ENCODE measurements at regions not wholly inside any gene's neighbourhood (a gene's known extent, or its start where the extent isn't known, plus 50 kb on each side); places are given as distances from the start of the nearest gene placed in this dataset.

- Histone ChIP-seq H3K36me3 (ENCODE audit: control insufficient read depth in 4 of 4, insufficient read depth in 3 of 4, low read depth in 1 of 4, low read length in 3 of 4) (no peaks in the 10 kb centered on the region), H3K27ac (ENCODE audit: low read depth in 1 of 2, low read length in 2 of 2) (no peak overlapping the region), H3K4me3 (ENCODE audit: low read depth in 1 of 3, low read length in 3 of 3) (no peak overlapping the region), H3K27me3 (ENCODE audit: control insufficient read depth in 4 of 4, insufficient read depth in 4 of 4, low read length in 3 of 4) (no peaks in the 10 kb centered on the region), H3K9me3 (ENCODE audit: control insufficient read depth in 4 of 4, low read length in 3 of 4) (no peaks in the 10 kb centered on the region), H3K9ac (ENCODE audit: low read depth in 1 of 2, low read length in 2 of 2) (no peak overlapping the region), H3K4me1 (ENCODE audit: control insufficient read depth in 4 of 4, insufficient read depth in 4 of 4, low read length in 3 of 4) (no peaks in the 10 kb centered on the region)
- TF ChIP-seq, protein P1, sequence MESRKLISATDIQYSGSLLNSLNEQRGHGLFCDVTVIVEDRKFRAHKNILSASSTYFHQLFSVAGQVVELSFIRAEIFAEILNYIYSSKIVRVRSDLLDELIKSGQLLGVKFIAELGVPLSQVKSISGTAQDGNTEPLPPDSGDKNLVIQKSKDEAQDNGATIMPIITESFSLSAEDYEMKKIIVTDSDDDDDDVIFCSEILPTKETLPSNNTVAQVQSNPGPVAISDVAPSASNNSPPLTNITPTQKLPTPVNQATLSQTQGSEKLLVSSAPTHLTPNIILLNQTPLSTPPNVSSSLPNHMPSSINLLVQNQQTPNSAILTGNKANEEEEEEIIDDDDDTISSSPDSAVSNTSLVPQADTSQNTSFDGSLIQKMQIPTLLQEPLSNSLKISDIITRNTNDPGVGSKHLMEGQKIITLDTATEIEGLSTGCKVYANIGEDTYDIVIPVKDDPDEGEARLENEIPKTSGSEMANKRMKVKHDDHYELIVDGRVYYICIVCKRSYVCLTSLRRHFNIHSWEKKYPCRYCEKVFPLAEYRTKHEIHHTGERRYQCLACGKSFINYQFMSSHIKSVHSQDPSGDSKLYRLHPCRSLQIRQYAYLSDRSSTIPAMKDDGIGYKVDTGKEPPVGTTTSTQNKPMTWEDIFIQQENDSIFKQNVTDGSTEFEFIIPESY (IDR thresholded peaks at IDR 0.05), result no peak
- TF ChIP-seq FOXA1 (IDR thresholded peaks at IDR 0.05) (no peak), GABPA (IDR thresholded peaks at IDR 0.05 in 1 of 2, conservative IDR thresholded peaks at IDR 0.05 in 1 of 2) (no peak)
- no peak for DNase-seq (ENCODE audit: low spot score)
- 53% methylated on average over 6 of the region's 6 CpGs for WGBS
These were observed 300.6 kb upstream of the EDIL3 start for GRCh38 chr5:84685121-84685894.

GRCh38 chr5:84683594-84683993 is 298.9 kb upstream of the EDIL3 start:
- Histone ChIP-seq H3K4me3 (ENCODE audit: low read depth in 1 of 3, low read length in 3 of 3) (no peak overlapping the region), H3K9ac (ENCODE audit: low read depth in 1 of 2, low read length in 2 of 2) (no peak overlapping the region), H3K27me3 (ENCODE audit: control insufficient read depth in 4 of 4, insufficient read depth in 4 of 4, low read length in 3 of 4) (no peaks in the 10 kb centered on the region), H3K4me1 (ENCODE audit: control insufficient read depth in 4 of 4, insufficient read depth in 4 of 4, low read length in 3 of 4) (no peaks in the 10 kb centered on the region), H3K9me3 (ENCODE audit: control insufficient read depth in 4 of 4, low read length in 3 of 4) (no peaks in the 10 kb centered on the region), H3K36me3 (ENCODE audit: control insufficient read depth in 4 of 4, insufficient read depth in 3 of 4, low read depth in 1 of 4, low read length in 3 of 4) (no peaks in the 10 kb centered on the region), H3K27ac (ENCODE audit: low read depth in 1 of 2, low read length in 2 of 2) (no peak overlapping the region)
- no peak for DNase-seq (ENCODE audit: low spot score)
- WGBS, result 58% methylated on average over 2 of the region's 2 CpGs
- TF ChIP-seq FOXA2 (IDR thresholded peaks at IDR 0.05), result no peak

DNA sequence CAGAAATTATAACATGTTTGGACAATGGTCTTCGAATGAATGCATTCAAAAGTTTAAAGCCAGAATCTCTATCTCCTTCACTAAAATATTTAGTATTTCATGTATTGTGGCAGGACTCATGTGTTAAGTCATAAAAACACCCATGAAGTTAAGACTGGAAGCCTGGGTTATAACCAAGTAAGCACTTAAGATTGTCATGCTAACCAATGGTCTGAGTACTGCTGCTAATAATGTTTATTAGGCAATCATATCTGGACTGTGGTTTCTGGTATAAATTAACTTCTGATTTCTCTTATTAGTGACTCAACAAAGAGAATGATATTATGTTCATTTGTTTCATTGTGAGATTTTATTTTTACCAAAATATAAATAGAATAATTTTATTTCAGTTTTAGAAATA is 297.9 kb upstream of the EDIL3 start:
- DNase-seq (ENCODE audit: low spot score), result no peak

More for the DNA sequence above, 297.9 kb upstream of the EDIL3 start:
- H3K4me1 ChIP-seq (ENCODE audit: control insufficient read depth in 4 of 4, insufficient read depth in 4 of 4, low read length in 3 of 4), result no peaks in the 10 kb centered on the region
- H3K4me3 ChIP-seq (ENCODE audit: low read depth in 1 of 3, low read length in 3 of 3), result no peak overlapping the region
- H3K27ac ChIP-seq (ENCODE audit: low read depth in 1 of 2, low read length in 2 of 2), result no peak overlapping the region
- no peaks in the 10 kb centered on the region for H3K36me3 ChIP-seq (ENCODE audit: control insufficient read depth in 4 of 4, insufficient read depth in 3 of 4, low read depth in 1 of 4, low read length in 3 of 4)
- H3K9ac ChIP-seq (ENCODE audit: low read depth in 1 of 2, low read length in 2 of 2), result no peak overlapping the region
- H3K9me3 ChIP-seq (ENCODE audit: control insufficient read depth in 4 of 4, low read length in 3 of 4), result no peaks in the 10 kb centered on the region
- no peak for TF ChIP-seq FOXA2 (IDR thresholded peaks at IDR 0.05)
- no peak for TF ChIP-seq JUND (IDR thresholded peaks at IDR 0.05)
- TF ChIP-seq, protein P2, sequence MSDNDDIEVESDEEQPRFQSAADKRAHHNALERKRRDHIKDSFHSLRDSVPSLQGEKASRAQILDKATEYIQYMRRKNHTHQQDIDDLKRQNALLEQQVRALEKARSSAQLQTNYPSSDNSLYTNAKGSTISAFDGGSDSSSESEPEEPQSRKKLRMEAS (IDR thresholded peaks at IDR 0.05), result no peak
- TF ChIP-seq REST (IDR thresholded peaks at IDR 0.05), result no peak
- H3K27me3 ChIP-seq (ENCODE audit: control insufficient read depth in 4 of 4, insufficient read depth in 4 of 4, low read length in 3 of 4), result no peaks in the 10 kb centered on the region
- 79% methylated on average over 1 of the region's 1 CpG for WGBS

Measured in liver (tissue), 7 donors.